SK-N-SH (cell line): ENCODE measurements at regions not wholly inside any gene's neighbourhood (a gene's known extent, or its start where the extent isn't known, plus 50 kb on each side); places are given as distances from the start of the nearest gene placed in this dataset.
A peak's percentile ranks its signal among the peaks of the same experiment; 100 is the strongest.

Source experiments
- CTCF ChIP-seq: fragments of 200-600 bp; sonication (generic); IDR thresholded peaks from 2 replicates; pipeline ENCODE4 v1.6.1; 2017; ENCODE audit warnings: antibody characterized with exemption, mild to moderate bottlenecking, moderate library complexity
- EP300 ChIP-seq, 2 experiments: IDR thresholded peaks; 2 replicates each; pipeline versions ENCODE4 v1.4.0 to v1.6.1; 2012; ENCODE audit warnings: borderline replicate concordance in 1 of 2, low read depth in 1 of 2, low read length in 1 of 2
- EZH2phosphoT487 ChIP-seq: fragments of 200-600 bp; sonication (generic); IDR thresholded peaks from 2 replicates; pipeline ENCODE4 v1.6.1; 2017; ENCODE audit warnings: low read depth, mixed run types, mild to moderate bottlenecking, antibody characterized with exemption, moderate library complexity, borderline replicate concordance
- FOXM1 ChIP-seq: IDR thresholded peaks from 2 replicates; pipeline ENCODE4 v1.4.0; 2012; ENCODE audit warnings: low read depth, mild to moderate bottlenecking
- GATA2 ChIP-seq: sonication (generic); formaldehyde crosslinking; IDR thresholded peaks from 2 replicates; pipeline ENCODE4 v1.5.0; 2020; ENCODE audit warnings: mild to moderate bottlenecking, missing genetic modification reagents
- MAX ChIP-seq: IDR thresholded peaks from 2 replicates; pipeline ENCODE4 v1.4.0; 2012; ENCODE audit warnings: low read depth
- MEF2A ChIP-seq: IDR thresholded peaks from 2 replicates; pipeline ENCODE4 v1.4.0; 2012; ENCODE audit warnings: low read depth, borderline replicate concordance
- MXI1 ChIP-seq: IDR thresholded peaks from 2 replicates; pipeline ENCODE4 v1.6.1; 2012; ENCODE audit warnings: mild to moderate bottlenecking, low read depth, low read length, improper control_type of control experiment
- NFIC ChIP-seq: IDR thresholded peaks from 2 replicates; pipeline ENCODE4 v1.4.0; 2012; ENCODE audit warnings: borderline replicate concordance
- NRF1 ChIP-seq: IDR thresholded peaks from 2 replicates; pipeline ENCODE4 v1.6.1; 2012; ENCODE audit warnings: low read depth, mild to moderate bottlenecking, low read length
- PBX3 ChIP-seq: IDR thresholded peaks from 2 replicates; pipeline ENCODE4; 2012
- RAD21 ChIP-seq: IDR thresholded peaks from 2 replicates; pipeline ENCODE4 v1.6.1; 2012; ENCODE audit warnings: mild to moderate bottlenecking, low read length
- RCOR1 ChIP-seq: fragments of 150-350 bp; IDR thresholded peaks from 2 replicates; pipeline ENCODE4 v1.6.1; 2017; ENCODE audit warnings: antibody characterized with exemption, low read length
- RXRA ChIP-seq: IDR thresholded peaks from 2 replicates; pipeline ENCODE4 v1.4.0; 2012; ENCODE audit warnings: low read depth, mild to moderate bottlenecking, borderline replicate concordance
- SIN3A ChIP-seq: IDR thresholded peaks from 2 replicates; pipeline ENCODE4 v1.6.1; 2012; ENCODE audit warnings: low read depth, mild to moderate bottlenecking, low read length, moderate library complexity, borderline replicate concordance
- SMC3 ChIP-seq: IDR thresholded peaks from 2 replicates; pipeline ENCODE4 v1.6.1; 2012; ENCODE audit warnings: low read depth, low read length, improper control_type of control experiment
- TAF1 ChIP-seq: IDR thresholded peaks from 2 replicates; pipeline ENCODE4 v1.6.1; 2012; ENCODE audit warnings: low read depth, mild to moderate bottlenecking, low read length, moderate library complexity, borderline replicate concordance
- TCF12 ChIP-seq: IDR thresholded peaks from 2 replicates; pipeline ENCODE4 v1.4.0; 2012
- TEAD4 ChIP-seq: IDR thresholded peaks from 2 replicates; pipeline ENCODE4 v1.4.0; 2012; ENCODE audit warnings: mild to moderate bottlenecking, borderline replicate concordance; ENCODE audit not compliant: insufficient read depth
- USF2 ChIP-seq: fragments of 150-350 bp; IDR thresholded peaks from 2 replicates; pipeline ENCODE4 v1.6.1; 2017; ENCODE audit warnings: antibody characterized with exemption, low read length, low read depth, borderline replicate concordance
- YY1 ChIP-seq: IDR thresholded peaks from 2 replicates; pipeline ENCODE4 v1.4.0; 2012; ENCODE audit warnings: low read depth, mild to moderate bottlenecking
- ZBTB33 ChIP-seq: IDR thresholded peaks from 2 replicates; pipeline ENCODE4 v1.4.0; 2012; ENCODE audit warnings: low read depth, borderline replicate concordance

- TF ChIP-seq CTCF (no peak), MAX (no peak), TEAD4 (0 out of 2 replicates have a peak, but pooled peaks have one; percentile 20), ZBTB33 (no peak), FOXM1 (no peak), USF2 (no peak), PBX3 (peak; percentile 57), EP300 (IDR thresholded peaks at IDR 0.05; ENCODE audit: borderline replicate concordance in 1 of 2, low read depth in 1 of 2, low read length in 1 of 2) (peak in 1 of 2 experiments; percentile 99; a peak in 2 of 4 replicates), MEF2A (no peak), EZH2phosphoT487 (no peak), SMC3 (peak; percentile 2; the same call in 1 of the 2 replicates), NFIC (no peak), RCOR1 (peak; percentile 86), RAD21 (peak; percentile 54), RXRA (no peak), TCF12 (peak; percentile 84), GATA2 (CRISPR knock-in tag) (peak; percentile 87), YY1 (no peak), TAF1 (no peak), NRF1 (no peak), MXI1 (peak; percentile 85; the same call in 1 of the 2 replicates), SIN3A (no peak)
Observed at GRCh38 chr6:156279261-156279969, 497.8 kb upstream of the ARID1B start (continued).
